Right kidney (tissue), 1 donor: ENCODE measurements at regions not wholly inside any gene's neighbourhood (a gene's known extent, or its start where the extent isn't known, plus 50 kb on each side); places are given as distances from the start of the nearest gene placed in this dataset.

Source experiments
- DNase-seq: peaks from one replicate; pipeline ENCODE4 v3.0.0-alpha.2; 2016

DNA sequence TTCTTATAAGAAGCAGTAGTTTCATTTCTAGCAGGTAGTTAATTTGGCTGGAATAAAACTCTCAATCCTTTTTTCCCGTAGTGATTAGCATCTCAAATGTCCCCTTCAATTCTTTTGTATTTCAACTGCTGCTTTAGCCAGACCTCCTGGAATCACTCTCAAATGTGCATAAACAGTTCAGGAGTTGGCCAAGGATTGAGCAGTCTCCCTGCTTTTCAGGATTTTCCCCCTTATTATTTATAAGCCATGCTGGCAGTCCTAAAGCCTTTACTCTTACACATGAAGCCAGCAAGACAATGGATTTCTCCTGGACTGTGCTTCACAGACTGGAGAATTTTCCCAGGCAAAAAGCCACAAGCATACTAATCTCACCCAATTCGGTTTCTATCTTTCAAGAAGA, 950.1 kb downstream of the VRK1 start:
- DNase-seq = no peak

GRCh38 chr14:97748616-97749015, 951.4 kb downstream of the VRK1 start:
- DNase-seq = no peak

DNA sequence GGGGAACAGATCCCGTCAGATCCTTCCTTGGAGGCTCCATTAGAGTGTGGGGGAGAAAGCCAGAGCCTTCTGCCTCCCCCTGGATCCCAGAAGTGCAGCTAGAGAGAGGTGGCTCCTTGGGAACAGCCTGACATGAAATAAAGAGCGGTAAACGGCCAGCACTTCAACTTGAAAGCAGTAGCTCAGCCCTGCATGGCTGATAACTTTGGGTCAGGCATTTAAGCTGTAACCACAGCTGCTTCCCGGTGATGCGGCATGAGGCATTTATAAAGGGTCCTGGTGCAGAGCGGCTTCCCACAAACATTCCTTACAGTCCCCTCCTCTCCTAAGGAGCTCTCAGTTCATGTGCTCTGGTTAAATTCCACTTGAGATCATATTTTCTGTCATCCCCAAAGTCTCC, 960.3 kb downstream of the VRK1 start:
- DNase-seq = no peak

DNA sequence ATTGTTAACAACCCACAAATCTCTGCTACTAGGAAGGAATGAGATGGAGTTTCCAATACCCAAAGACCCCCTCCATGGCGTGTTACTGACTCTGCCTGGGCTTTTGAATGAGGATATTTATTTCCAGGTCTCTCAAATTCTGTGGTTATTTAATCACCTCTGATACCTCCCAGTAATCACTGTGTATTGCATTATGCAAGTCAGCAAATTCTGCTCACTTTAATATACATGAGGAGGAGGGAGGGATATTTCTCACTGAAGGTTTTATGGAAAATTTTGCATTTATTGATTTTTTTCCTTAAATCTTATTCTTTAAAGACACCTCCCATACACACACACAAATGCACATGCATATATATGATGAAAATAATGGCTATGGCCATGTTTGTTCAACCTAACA, 962.9 kb downstream of the VRK1 start:
- no peak for DNase-seq

GRCh38 chr14:97762386-97762785, 965.2 kb downstream of the VRK1 start:
- no peak for DNase-seq

DNA sequence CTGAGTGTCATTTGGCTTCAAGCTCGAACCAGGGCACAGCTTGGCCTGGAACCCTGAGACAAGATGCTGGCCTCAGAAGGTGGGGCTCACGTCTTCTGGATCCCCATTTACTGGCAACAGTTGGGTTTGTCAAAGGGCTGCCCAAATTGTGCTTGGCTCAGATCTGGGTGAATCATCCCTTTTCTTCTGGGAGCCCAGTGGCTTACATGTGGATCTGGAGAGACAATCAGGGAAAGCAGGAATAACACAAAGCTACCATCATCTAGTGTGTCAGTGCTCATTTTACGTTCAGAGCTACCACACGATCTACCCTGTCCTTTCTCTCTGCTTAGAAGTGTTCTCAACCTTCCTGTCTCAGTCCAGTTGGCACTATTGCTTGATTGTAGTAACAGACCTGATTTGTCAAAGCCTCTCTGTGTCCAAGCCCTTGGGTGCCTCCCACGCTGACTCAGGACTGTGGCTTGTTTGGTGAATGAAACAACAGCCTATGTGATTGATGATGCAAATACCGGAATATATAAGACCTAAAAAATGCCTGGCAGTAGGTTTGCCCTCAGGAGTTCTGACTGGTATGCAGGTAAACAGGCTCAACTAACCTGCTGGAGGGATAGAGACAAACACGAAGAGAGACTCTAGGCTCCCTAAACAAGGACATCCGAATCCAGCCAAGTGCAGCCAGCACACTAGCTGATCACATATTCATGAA, 974.3 kb downstream of the VRK1 start:
- DNase-seq = no peak

GRCh38 chr14:97773598-97773997, 976.4 kb downstream of the VRK1 start:
- no peak for DNase-seq

DNA sequence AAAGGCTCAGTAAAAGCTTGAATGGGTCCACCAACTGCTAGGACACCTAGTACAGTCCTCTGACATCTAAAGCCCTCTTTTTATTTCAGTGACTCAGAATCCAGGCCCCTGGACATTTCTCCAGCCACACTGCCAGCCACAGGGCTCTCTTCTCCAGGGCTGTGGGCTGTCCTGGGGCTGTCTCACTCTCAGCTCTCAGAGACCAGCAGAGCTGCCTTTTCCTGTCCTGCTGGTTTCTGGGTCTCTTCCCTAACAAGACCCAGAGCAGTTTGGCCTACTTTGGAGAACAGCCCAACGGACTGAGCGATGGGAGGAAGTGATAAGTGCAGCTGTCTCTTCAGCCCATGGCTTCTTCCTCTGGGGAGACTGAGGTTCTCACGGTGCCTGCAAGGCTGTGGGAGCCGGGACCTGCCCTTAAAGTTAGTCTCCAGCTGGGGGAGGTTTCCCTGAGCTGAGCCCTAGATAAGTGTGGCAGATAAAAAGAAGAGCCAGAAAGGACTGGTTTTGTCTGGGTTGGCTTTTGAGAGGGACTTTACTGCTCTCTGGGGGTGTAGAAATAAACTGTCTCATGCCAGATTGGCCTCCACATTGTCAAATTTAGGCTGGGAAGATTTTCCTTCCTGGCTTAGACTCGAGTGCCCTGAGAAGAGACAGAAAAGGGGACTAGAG, 979.8 kb downstream of the VRK1 start:
- no peak for DNase-seq

GRCh38 chr14:97777622-97778355, 980.6 kb downstream of the VRK1 start:
- no peak for DNase-seq

- DNase-seq = no peak
These were observed 982.0 kb downstream of the VRK1 start for GRCh38 chr14:97779140-97779539.

- no peak for DNase-seq
These were observed 983.6 kb downstream of the VRK1 start for GRCh38 chr14:97780804-97781203.

DNA sequence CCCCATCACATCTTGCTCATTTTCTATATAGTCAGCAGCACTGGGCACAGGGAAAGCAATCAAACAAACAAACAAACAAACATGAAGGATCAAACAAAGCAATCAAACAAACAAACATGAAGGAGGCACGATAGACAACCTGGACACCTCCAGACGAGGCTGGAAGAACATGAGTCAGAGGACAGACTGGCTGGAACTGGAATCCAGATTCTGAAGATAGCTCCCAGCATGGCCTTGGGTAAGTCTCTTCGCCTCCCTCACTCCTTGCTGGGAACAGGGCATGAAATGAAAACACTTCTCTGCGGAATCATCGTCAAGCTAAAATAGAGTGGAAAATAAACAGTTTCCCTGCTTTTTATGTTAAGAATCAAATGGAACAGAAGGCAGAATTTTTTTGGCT, 984.8 kb downstream of the VRK1 start:
- DNase-seq = no peak

- no peak for DNase-seq
These were observed 985.8 kb downstream of the VRK1 start for GRCh38 chr14:97782871-97783414.

GRCh38 chr14:97785495-97785894, 988.3 kb downstream of the VRK1 start:
- DNase-seq = no peak

- no peak for DNase-seq
These were observed 991.2 kb downstream of the VRK1 start for GRCh38 chr14:97788364-97788763.

GRCh38 chr14:97788846-97789526, 991.8 kb downstream of the VRK1 start:
- no peak for DNase-seq

- no peak for DNase-seq
These were observed 993.9 kb downstream of the VRK1 start for GRCh38 chr14:97791072-97791471.

- no peak for DNase-seq
These were observed 994.7 kb downstream of the VRK1 start for GRCh38 chr14:97791906-97792305.

GRCh38 chr14:97796511-97796910, 999.3 kb downstream of the VRK1 start:
- no peak for DNase-seq

- no peak for DNase-seq
These were observed 1001.0 kb downstream of the VRK1 start for GRCh38 chr14:97798176-97798575.

DNA sequence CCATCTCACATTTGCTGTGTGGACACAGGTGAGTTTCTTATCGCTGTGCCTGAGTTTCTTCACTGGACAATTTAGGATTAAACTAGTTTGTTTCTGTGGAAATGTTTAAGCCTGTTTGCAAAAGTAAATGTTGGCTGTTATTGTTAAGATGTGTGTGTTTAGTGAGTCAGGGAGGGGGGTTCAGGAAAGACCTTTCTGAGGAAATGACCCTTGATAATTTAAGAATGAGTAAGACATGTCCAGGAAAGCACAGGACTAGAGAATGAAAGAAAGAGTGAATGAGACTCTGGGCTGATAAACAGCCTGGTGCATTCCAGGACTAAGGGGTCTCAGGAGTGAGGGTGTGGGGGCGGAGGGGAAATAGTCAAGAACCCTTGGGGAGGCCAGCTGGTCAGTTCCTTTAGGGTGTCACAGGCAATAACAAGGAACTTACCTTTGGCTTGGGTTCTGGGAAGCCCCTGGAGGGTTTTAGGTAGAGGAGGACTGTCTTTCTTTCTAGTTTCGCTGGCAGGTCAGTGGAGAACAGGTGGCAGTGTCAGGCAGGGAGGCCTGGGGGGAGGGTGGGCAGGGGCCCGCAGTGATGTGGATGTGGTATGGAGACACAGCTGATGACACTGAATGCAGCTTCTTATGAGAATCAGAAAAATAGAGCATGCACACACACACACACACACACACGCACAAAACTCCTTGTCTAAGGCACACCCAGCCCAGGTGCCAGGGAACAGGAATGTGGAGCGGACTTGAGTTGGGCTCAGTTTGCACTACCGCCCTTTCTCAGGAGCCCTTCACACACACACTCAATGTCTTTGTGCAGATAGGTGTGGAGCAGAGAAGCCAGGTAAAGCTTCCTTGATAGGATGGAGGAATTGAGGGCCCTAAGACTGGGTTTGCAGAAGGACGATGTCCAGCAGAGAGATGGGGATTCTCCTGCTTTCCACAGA, 1005.5 kb downstream of the VRK1 start:
- DNase-seq = no peak

- DNase-seq = no peak
These were observed 1006.9 kb downstream of the VRK1 start for GRCh38 chr14:97804056-97804455.
